Neural crest cell (in vitro differentiated cells): ENCODE measurements at regions not wholly inside any gene's neighbourhood (a gene's known extent, or its start where the extent isn't known, plus 50 kb on each side); places are given as distances from the start of the nearest gene placed in this dataset.

Experiments
- DNase-seq: peaks from one replicate; pipeline ENCODE4 v3.0.0; 2021; ENCODE audit warnings: low read depth, mixed read lengths, low spot score
- H3K27ac Mint-ChIP-seq: one replicate; pipeline ENCODE4 v1.8.0; 2021; ENCODE audit warnings: mild to moderate bottlenecking, mixed read lengths; ENCODE audit not compliant: unreplicated experiment
- H3K27me3 Mint-ChIP-seq: 2 replicates; pipeline ENCODE4 v1.8.0; 2021; ENCODE audit warnings: low read depth, mild to moderate bottlenecking, mixed read lengths
- H3K36me3 Mint-ChIP-seq: 2 replicates; pipeline ENCODE4 v1.8.0; 2021; ENCODE audit warnings: low read depth, mild to moderate bottlenecking, mixed read lengths
- H3K4me1 Mint-ChIP-seq: 2 replicates; pipeline ENCODE4 v1.8.0; 2021; ENCODE audit warnings: mixed read lengths
- H3K4me3 Mint-ChIP-seq: one replicate; pipeline ENCODE4 v1.8.0; 2021; ENCODE audit warnings: mild to moderate bottlenecking, mixed read lengths
- H3K9me3 Mint-ChIP-seq: 2 replicates; pipeline ENCODE4 v1.8.0; 2021; ENCODE audit warnings: mixed read lengths
- CTCF ChIP-seq: fragments of 200-600 bp; sonication (generic); conservative IDR thresholded peaks from 2 replicates; pipeline ENCODE4 v1.5.0; 2021; ENCODE audit warnings: antibody characterized with exemption, mild to moderate bottlenecking

- no peak overlapping the region for H3K4me3 Mint-ChIP-seq
- H3K9me3 Mint-ChIP-seq: peaks cover 18% of the 10 kb centered on the region
- no peak for DNase-seq
- no peak for TF ChIP-seq CTCF
- H3K27ac Mint-ChIP-seq: no peak overlapping the region
- H3K4me1 Mint-ChIP-seq: no peaks in the 10 kb centered on the region
- peaks cover 11% of the 10 kb centered on the region for H3K36me3 Mint-ChIP-seq
- no peaks in the 10 kb centered on the region for H3K27me3 Mint-ChIP-seq
These were observed 302.8 kb upstream of the SEMA3C start for GRCh38 chr7:81221527-81222217.

GRCh38 chr7:81218480-81219106 is 299.7 kb upstream of the SEMA3C start:
- TF ChIP-seq CTCF: no peak
- peaks cover 7% of the 10 kb centered on the region for H3K9me3 Mint-ChIP-seq
- DNase-seq: no peak
- H3K36me3 Mint-ChIP-seq: peaks cover 6% of the 10 kb centered on the region
- no peak overlapping the region for H3K27ac Mint-ChIP-seq
- no peaks in the 10 kb centered on the region for H3K4me1 Mint-ChIP-seq
- no peaks in the 10 kb centered on the region for H3K27me3 Mint-ChIP-seq
- no peak overlapping the region for H3K4me3 Mint-ChIP-seq

- Mint-ChIP-seq H3K9me3 (no peaks in the 10 kb centered on the region), H3K36me3 (no peaks in the 10 kb centered on the region), H3K27ac (no peak overlapping the region), H3K4me3 (no peak overlapping the region), H3K27me3 (no peaks in the 10 kb centered on the region), H3K4me1 (no peaks in the 10 kb centered on the region)
- no peak for TF ChIP-seq CTCF
- no peak for DNase-seq
These were observed 294.5 kb upstream of the SEMA3C start for GRCh38 chr7:81213394-81213793.

- Mint-ChIP-seq H3K27ac (no peak overlapping the region), H3K36me3 (no peaks in the 10 kb centered on the region), H3K4me3 (no peak overlapping the region), H3K4me1 (no peaks in the 10 kb centered on the region), H3K27me3 (no peaks in the 10 kb centered on the region), H3K9me3 (no peaks in the 10 kb centered on the region)
- no peak for TF ChIP-seq CTCF
- no peak for DNase-seq
These were observed 293.1 kb upstream of the SEMA3C start for GRCh38 chr7:81211934-81212320.

- H3K4me1 Mint-ChIP-seq: no peaks in the 10 kb centered on the region
- TF ChIP-seq CTCF: no peak
- H3K27ac Mint-ChIP-seq: no peak overlapping the region
- H3K9me3 Mint-ChIP-seq: no peaks in the 10 kb centered on the region
- no peaks in the 10 kb centered on the region for H3K36me3 Mint-ChIP-seq
- no peak for DNase-seq
- no peaks in the 10 kb centered on the region for H3K27me3 Mint-ChIP-seq
- H3K4me3 Mint-ChIP-seq: no peak overlapping the region
These were observed 292.5 kb upstream of the SEMA3C start for GRCh38 chr7:81211204-81211933.
